ENCODE measurements at regions not wholly inside any gene's neighbourhood (a gene's known extent, or its start where the extent isn't known, plus 50 kb on each side); places are given as distances from the start of the nearest gene placed in this dataset.

DNA sequence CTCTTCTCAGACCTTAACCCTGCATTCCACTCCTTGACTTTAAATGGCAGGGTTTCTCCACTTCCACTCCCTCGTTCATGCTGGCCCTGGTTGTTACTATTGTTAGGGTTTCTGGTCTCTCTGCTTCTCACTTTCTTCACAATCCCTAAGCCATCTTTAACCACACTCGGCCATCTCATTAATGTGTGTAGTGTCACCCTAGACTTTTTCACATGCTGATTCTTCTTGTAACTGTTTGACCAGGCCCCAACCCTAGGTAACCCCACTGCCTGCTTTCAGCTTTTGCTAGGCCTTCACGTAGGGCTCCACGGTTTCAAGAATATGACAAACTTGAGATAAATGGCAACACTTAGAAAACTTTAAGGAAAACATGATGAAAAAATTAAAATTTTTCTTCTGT lies 195.1 kb downstream of the IPO8 start:
- H3K27me3 ChIP-seq (ENCODE audit: control insufficient read depth, insufficient read depth, low read length), result no peaks in the 10 kb centered on the region
- H3K36me3 ChIP-seq (ENCODE audit: control insufficient read depth, insufficient read depth, low read length), result no peaks in the 10 kb centered on the region
- TF ChIP-seq, protein P1, sequence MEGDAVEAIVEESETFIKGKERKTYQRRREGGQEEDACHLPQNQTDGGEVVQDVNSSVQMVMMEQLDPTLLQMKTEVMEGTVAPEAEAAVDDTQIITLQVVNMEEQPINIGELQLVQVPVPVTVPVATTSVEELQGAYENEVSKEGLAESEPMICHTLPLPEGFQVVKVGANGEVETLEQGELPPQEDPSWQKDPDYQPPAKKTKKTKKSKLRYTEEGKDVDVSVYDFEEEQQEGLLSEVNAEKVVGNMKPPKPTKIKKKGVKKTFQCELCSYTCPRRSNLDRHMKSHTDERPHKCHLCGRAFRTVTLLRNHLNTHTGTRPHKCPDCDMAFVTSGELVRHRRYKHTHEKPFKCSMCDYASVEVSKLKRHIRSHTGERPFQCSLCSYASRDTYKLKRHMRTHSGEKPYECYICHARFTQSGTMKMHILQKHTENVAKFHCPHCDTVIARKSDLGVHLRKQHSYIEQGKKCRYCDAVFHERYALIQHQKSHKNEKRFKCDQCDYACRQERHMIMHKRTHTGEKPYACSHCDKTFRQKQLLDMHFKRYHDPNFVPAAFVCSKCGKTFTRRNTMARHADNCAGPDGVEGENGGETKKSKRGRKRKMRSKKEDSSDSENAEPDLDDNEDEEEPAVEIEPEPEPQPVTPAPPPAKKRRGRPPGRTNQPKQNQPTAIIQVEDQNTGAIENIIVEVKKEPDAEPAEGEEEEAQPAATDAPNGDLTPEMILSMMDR (IDR thresholded peaks at IDR 0.05; ENCODE audit: insufficient read depth, low read length, severe bottlenecking), result no peak
- H3K4me3 ChIP-seq (ENCODE audit: low read depth, low read length), result no peak overlapping the region
- DNase-seq (ENCODE audit: low read depth) (no peak), FAIRE-seq (no peak)

DNA sequence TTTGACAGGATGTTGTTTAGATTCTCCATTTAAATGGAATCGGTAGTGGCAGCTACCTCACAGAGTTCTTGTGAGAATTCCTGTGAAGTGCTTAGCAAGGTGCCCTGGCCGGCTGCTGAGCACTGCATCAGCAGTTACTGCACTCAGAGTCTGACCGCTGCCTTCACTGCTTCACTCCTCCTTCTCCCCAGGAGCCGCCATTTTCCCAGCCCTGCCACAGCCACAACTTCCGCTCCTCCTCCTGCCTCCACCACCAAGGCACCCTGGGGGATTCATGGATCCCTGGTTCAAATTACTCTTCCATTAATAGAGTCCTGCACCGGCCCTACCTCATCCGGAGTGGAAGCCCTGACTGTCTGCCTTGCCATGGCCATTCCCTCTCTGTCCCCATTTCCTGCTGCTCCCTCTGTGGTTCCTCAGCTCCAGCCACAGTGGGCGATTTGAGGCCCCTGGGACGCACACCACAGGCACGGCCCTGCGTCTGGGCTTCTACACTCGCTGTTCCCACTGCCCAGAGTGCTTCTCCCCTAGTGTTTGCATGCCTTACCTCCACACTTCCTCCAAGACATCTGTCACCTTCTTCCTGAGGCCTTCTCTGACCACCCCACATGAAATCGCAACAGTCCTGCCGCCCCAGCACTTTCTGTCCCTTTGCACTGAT lies 210.3 kb downstream of the IPO8 start:
- TF ChIP-seq, protein P1 (IDR thresholded peaks at IDR 0.05; ENCODE audit: insufficient read depth, low read length, severe bottlenecking), result no peak
- FAIRE-seq, result peak; percentile 36
- H3K27me3 ChIP-seq (ENCODE audit: control insufficient read depth, insufficient read depth, low read length), result no peaks in the 10 kb centered on the region
- no peaks in the 10 kb centered on the region for H3K36me3 ChIP-seq (ENCODE audit: control insufficient read depth, insufficient read depth, low read length)
- no peak overlapping the region for H3K4me3 ChIP-seq (ENCODE audit: low read depth, low read length)
- no peak for DNase-seq (ENCODE audit: low read depth)

DNA sequence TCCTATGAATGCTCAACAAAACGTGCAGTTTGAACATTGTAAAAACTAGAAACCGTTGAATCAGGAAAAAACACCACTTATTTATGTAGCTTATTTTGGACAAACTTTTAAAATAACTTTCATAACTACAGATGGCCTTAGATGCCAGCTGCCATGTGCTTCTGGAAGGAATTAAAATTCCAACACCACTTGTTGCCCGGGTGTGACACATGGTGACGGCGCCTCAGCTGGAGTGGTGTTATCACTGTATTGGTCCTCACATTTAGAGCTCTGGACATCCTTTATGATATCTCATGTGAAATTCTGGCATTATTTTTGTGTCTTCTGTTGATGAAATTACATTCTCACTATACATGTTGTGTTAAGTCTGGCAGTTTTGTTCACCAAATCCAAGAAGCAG lies 211.0 kb downstream of the IPO8 start:
- Histone ChIP-seq H3K4me3 (ENCODE audit: low read depth, low read length) (no peak overlapping the region), H3K36me3 (ENCODE audit: control insufficient read depth, insufficient read depth, low read length) (no peaks in the 10 kb centered on the region), H3K27me3 (ENCODE audit: control insufficient read depth, insufficient read depth, low read length) (no peaks in the 10 kb centered on the region)
- DNase-seq (ENCODE audit: low read depth), result no peak
- no peak for FAIRE-seq
- TF ChIP-seq, protein P1 (IDR thresholded peaks at IDR 0.05; ENCODE audit: insufficient read depth, low read length, severe bottlenecking), result no peak

DNA sequence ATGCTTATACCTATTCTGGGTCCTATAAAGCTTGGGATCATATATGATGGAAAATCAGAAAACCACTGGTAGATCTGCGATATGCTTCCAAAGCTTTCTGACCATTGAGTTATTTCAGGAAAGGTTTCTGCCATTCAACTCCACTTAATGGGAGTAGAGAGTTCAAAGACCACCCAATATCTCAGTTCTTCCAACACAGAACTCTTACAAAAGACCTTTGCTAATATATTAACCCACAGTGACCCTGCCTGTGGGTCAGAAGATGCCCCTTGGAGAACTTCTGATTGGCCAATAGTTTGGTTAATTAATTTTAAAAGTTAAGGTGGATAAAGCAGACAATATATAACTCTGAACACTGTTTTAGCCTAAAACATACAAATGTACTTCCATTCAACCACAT lies 213.0 kb downstream of the IPO8 start:
- DNase-seq (ENCODE audit: low read depth), result no peak
- no peaks in the 10 kb centered on the region for H3K27me3 ChIP-seq (ENCODE audit: control insufficient read depth, insufficient read depth, low read length)
- no peak overlapping the region for H3K4me3 ChIP-seq (ENCODE audit: low read depth, low read length)
- TF ChIP-seq, protein P1 (IDR thresholded peaks at IDR 0.05; ENCODE audit: insufficient read depth, low read length, severe bottlenecking), result no peak
- no peak for FAIRE-seq
- no peaks in the 10 kb centered on the region for H3K36me3 ChIP-seq (ENCODE audit: control insufficient read depth, insufficient read depth, low read length)

DNA sequence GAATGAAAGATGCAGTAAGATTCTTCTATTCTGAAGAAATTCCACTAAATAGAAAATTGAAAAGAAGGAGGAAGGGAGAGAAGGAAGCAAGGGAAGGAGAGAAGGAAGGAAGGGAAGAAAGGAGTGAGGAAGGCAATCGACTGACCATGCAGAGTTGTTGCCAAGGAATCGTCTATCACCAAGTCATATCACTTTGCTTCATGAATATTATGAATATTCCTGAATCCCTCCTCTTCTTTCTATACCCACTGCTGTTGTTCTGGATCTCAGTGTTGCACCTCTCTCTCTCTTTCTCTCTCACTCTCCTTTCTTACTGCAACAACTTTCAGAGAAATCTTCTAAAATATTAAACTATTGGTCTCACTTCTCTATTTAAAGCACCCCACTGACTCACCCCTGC lies 222.4 kb downstream of the IPO8 start:
- H3K36me3 ChIP-seq (ENCODE audit: control insufficient read depth, insufficient read depth, low read length), result no peaks in the 10 kb centered on the region
- H3K4me3 ChIP-seq (ENCODE audit: low read depth, low read length), result no peak overlapping the region
- TF ChIP-seq, protein P1 (IDR thresholded peaks at IDR 0.05; ENCODE audit: insufficient read depth, low read length, severe bottlenecking), result no peak
- DNase-seq (ENCODE audit: low read depth), result no peak
- H3K27me3 ChIP-seq (ENCODE audit: control insufficient read depth, insufficient read depth, low read length), result no peaks in the 10 kb centered on the region
- FAIRE-seq, result no peak

DNA sequence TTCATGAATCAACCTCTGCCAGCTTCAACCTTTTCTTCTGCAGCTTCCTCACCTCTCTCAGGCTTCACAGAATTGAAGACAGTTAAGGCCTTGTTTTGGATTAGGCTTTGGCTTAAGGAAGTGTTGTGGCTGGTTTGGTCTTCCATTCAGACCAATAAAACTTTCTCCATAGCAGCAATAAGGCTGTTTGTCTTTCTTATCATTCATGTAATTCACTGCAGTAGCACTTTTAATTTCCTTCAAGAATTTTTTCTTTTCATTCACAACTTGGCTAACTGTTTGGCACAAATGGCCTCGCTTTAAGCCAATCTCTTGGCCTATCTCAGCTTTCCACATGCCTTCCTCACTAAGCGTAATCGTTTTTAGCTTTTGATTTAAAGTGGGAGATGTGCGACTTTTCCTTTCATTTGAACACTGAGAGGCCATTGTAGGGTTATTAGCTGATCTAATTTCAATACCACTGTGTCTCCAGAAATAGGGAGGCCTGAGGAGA lies 229.5 kb downstream of the IPO8 start:
- Histone ChIP-seq H3K27me3 (ENCODE audit: control insufficient read depth, insufficient read depth, low read length) (no peaks in the 10 kb centered on the region), H3K4me3 (ENCODE audit: low read depth, low read length) (no peak overlapping the region), H3K36me3 (ENCODE audit: control insufficient read depth, insufficient read depth, low read length) (no peaks in the 10 kb centered on the region)
- FAIRE-seq (no peak), DNase-seq (ENCODE audit: low read depth) (no peak)
- TF ChIP-seq, protein P1 (IDR thresholded peaks at IDR 0.05; ENCODE audit: insufficient read depth, low read length, severe bottlenecking), result no peak
